Stomach (tissue), 8 donors: ENCODE measurements at regions not wholly inside any gene's neighbourhood (a gene's known extent, or its start where the extent isn't known, plus 50 kb on each side); places are given as distances from the start of the nearest gene placed in this dataset.

Experiments used
- DNase-seq, 2 donors: peaks; one replicate each; pipeline versions ENCODE4 v3.0.0 to v3.0.0-alpha.2; 2013 to 2019
- H3K27ac ChIP-seq, 5 donors: fragments of 200-600 bp in 4 of 5; sonication (generic) in 4 of 5; one replicate each; pipeline ENCODE4 v1.5.1; 2013 to 2019; ENCODE audit warnings: mild to moderate bottlenecking in 1 of 5, moderate library complexity in 1 of 5
- H3K27me3 ChIP-seq, 3 donors: fragments of 200-600 bp; sonication (generic); one replicate each; pipeline ENCODE4 v1.5.1; 2017 to 2019; ENCODE audit warnings: mixed run types in 1 of 3
- H3K36me3 ChIP-seq, 4 donors: fragments of 200-600 bp; sonication (generic); 1 replicate in 3 of 4; 2 replicates in 1 of 4; pipeline ENCODE4 v1.5.1; 2016 to 2019
- H3K4me1 ChIP-seq, 4 donors: fragments of 200-600 bp; sonication (generic); one replicate each; pipeline ENCODE4 v1.5.1; 2016 to 2019
- H3K4me3 ChIP-seq, 4 donors: fragments of 200-600 bp; sonication (generic) in 3 of 4; one replicate each; pipeline ENCODE4 v1.5.1; 2016 to 2019; ENCODE audit warnings: mild to moderate bottlenecking in 1 of 4
- H3K9me3 ChIP-seq, 4 donors: fragments of 200-600 bp; sonication (generic); one replicate each; pipeline ENCODE4 v1.5.1; 2016 to 2019
- EP300 ChIP-seq: sonication (generic); formaldehyde crosslinking; IDR thresholded peaks from one replicate; pipeline ENCODE4 v1.6.1; 2017; ENCODE audit warnings: antibody characterized with exemption
- POLR2A ChIP-seq, 4 donors: fragments of 450-650 bp; IDR thresholded peaks; one replicate each; pipeline ENCODE4 v1.6.1; 2016; ENCODE audit warnings: antibody characterized with exemption in 4 of 4, control low read depth in 2 of 4, mild to moderate bottlenecking in 1 of 4, moderate library complexity in 1 of 4
- POLR2AphosphoS5 ChIP-seq, 3 donors: sonication (generic); formaldehyde crosslinking; IDR thresholded peaks; one replicate each; pipeline ENCODE4 v1.6.1; 2016; ENCODE audit warnings: antibody characterized with exemption in 3 of 3
- WGBS, 5 donors: extraction: QIAGEN DNeasy Blood & Tissue Kit in 3 of 5; methylation state at CpG; one replicate each; pipeline versions ENCODE4 v1.1.5 to v1.1.7; 2013 to 2018; 5-methylcytosine and 5-hydroxymethylcytosine counted together
- intact Hi-C: fragments of 100-400 bp; cut with DNase I; formaldehyde crosslinking; loops from one replicate; pipeline ENCODE4 v1.15.1; 2023; ENCODE audit warnings: low total_unique reads
- TF ChIP-seq, protein P1 (sequence below), 7 experiments: fragments of 450-650 bp in 4 of 7; fragments of 200-600 bp in 3 of 7; sonication (generic) in 3 of 7; IDR thresholded peaks; one replicate each; pipeline ENCODE4 v1.5.1; 2016 to 2019; ENCODE audit warnings: antibody characterized with exemption in 7 of 7, control low read depth in 2 of 7, mild to moderate bottlenecking in 1 of 7
- donor health status: healthy with polysubstance abuse.
- donor health status: Bipolar disorder and iron deficiency.
- donor health status: healthy.

DNA sequence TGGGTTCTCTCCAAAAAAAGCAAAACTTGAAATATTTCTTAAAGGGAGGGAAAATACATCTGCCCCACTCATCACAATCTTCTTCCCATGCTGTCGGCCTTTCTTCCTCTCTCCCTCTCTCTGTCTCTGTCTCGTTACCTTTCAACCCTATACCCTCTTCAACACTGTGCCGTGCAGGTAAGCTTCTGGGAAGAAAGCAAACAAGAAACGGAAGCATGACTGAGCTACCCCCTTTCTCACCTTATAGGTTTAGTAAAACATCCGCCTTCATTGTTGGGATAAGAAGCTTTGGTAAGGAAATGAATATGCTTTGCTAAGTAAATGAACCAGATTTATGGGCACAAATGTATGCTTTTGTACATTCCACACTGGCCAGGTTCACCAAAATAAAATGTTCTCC, 63.0 kb downstream of the TMEM30B start:
- DNase-seq, result no peak
- H3K27me3 ChIP-seq, result no peaks in the 10 kb centered on the region
- no peak overlapping the region for H3K27ac ChIP-seq
- TF ChIP-seq POLR2A (IDR thresholded peaks at IDR 0.05) (no peak), EP300 (no peak), POLR2AphosphoS5 (IDR thresholded peaks at IDR 0.05) (no peak)
- TF ChIP-seq, protein P1, sequence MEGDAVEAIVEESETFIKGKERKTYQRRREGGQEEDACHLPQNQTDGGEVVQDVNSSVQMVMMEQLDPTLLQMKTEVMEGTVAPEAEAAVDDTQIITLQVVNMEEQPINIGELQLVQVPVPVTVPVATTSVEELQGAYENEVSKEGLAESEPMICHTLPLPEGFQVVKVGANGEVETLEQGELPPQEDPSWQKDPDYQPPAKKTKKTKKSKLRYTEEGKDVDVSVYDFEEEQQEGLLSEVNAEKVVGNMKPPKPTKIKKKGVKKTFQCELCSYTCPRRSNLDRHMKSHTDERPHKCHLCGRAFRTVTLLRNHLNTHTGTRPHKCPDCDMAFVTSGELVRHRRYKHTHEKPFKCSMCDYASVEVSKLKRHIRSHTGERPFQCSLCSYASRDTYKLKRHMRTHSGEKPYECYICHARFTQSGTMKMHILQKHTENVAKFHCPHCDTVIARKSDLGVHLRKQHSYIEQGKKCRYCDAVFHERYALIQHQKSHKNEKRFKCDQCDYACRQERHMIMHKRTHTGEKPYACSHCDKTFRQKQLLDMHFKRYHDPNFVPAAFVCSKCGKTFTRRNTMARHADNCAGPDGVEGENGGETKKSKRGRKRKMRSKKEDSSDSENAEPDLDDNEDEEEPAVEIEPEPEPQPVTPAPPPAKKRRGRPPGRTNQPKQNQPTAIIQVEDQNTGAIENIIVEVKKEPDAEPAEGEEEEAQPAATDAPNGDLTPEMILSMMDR (IDR thresholded peaks at IDR 0.05), result no peak
- no peaks in the 10 kb centered on the region for H3K36me3 ChIP-seq
- no peaks in the 10 kb centered on the region for H3K9me3 ChIP-seq
- WGBS, 5 donors, result 43 to 74% (median 53%) methylated on average over 5 of the region's 5 CpGs
- H3K4me3 ChIP-seq, result no peak overlapping the region
- intact Hi-C loops, result no loop called here
- peaks cover 0 to 9% (median 3%) of the 10 kb centered on the region in 4 donors for H3K4me1 ChIP-seq

DNA sequence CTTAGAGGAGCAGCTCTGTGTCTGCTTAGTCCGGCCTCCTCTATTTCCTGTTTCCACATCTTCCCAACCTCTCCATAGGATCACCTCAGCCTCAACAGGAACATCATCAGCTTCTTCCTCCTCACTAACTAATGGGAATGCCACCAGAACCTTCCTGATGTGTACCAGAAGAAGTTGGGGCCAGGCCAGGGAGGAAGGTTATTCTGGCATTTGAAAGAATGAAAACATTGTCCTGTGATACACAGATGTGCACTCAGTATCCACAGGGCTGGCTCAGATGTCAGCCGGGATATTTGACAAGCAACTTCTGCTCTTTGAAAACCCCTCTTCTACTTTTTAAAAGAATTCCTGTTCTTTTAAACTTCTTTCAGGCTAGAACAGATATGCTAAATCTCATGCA, 63.6 kb downstream of the TMEM30B start:
- no peak for DNase-seq
- H3K4me1 ChIP-seq, result peaks cover 0 to 9% (median 3%) of the 10 kb centered on the region in 4 donors
- no peaks in the 10 kb centered on the region for H3K36me3 ChIP-seq
- 69 to 89% (median 79%) methylated on average over 2 of the region's 2 CpGs for WGBS, 5 donors
- intact Hi-C loops, result no loop called here
- no peak for TF ChIP-seq POLR2AphosphoS5 (IDR thresholded peaks at IDR 0.05)
- TF ChIP-seq, protein P1 (IDR thresholded peaks at IDR 0.05), result no peak
- TF ChIP-seq EP300, result no peak
- no peak for TF ChIP-seq POLR2A (IDR thresholded peaks at IDR 0.05)
- no peaks in the 10 kb centered on the region for H3K9me3 ChIP-seq
- H3K27ac ChIP-seq, result no peak overlapping the region
- H3K4me3 ChIP-seq, result no peak overlapping the region
- no peaks in the 10 kb centered on the region for H3K27me3 ChIP-seq

DNA sequence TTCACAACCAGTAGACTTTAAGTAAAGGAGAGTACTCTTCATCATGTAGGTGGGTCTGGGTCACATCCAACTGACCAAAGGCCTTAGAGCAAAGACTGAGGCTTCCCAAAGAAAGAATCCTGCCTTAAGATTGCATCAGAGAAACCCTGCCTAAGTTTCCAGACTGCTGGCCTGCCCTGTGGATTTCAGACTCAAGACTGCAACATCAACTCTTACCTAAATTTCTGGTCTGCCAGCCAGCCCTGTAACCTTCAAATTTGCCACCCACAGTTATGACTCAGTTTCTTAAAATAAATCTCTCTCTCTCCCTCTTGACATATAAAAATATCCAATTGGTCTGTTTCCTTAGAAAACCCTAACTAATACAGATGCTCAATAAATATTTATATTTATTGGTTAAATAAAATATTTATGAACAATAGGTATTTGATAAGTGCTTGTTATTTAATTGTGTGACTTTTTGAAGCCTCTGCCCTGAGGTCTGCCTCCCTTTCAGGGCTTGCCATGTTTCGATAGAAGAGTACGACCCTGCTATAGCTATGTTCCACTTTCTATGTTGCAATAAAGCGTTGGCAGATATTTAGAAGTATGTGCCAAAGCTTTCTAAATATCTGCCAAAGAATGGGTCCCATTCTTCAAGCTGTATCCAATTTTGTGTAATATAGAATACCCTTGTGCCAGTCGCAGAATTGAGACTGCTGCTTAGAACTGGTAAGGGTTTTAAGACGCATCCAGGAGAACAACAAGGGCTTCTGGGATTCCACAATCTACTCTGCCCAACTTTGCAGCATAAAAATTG, 65.7 kb downstream of the TMEM30B start:
- 88 to 93% (median 90%) methylated on average over 5 of the region's 5 CpGs for WGBS, 5 donors

DNA sequence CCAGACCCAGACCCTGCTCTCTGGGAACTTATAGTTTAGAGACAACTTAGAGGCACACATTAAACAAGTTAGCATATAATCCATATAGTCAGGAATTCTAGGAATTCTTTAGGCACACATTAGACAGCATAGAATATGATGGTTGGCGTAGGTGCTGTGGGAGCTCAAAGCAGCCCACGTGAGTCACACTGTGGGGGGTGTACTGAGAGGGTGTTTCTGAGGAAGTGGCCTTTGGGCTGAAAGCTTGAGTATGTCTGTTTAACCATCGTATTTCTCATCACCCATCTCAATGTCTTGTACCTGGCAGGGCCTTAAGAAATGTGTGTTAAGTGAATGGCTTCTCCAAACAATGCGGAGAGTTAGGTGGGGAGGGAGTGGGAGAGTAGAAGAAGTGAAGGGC, 67.2 kb downstream of the TMEM30B start:
- H3K36me3 ChIP-seq, result no peaks in the 10 kb centered on the region
- no peaks in the 10 kb centered on the region for H3K27me3 ChIP-seq
- TF ChIP-seq EP300, result no peak
- no peak for TF ChIP-seq POLR2A (IDR thresholded peaks at IDR 0.05)
- H3K4me3 ChIP-seq, result no peak overlapping the region
- WGBS, 5 donors, result 79 to 88% (median 87%) methylated on average over 4 of the region's 4 CpGs
- intact Hi-C loops, result no loop called here
- no peak for DNase-seq
- H3K4me1 ChIP-seq, result no peaks in the 10 kb centered on the region
- H3K27ac ChIP-seq, result no peak overlapping the region
- no peaks in the 10 kb centered on the region for H3K9me3 ChIP-seq

More for the DNA sequence above, 65.7 kb downstream of the TMEM30B start:
- H3K9me3 ChIP-seq, result no peaks in the 10 kb centered on the region
- H3K27ac ChIP-seq, result no peak overlapping the region
- no peaks in the 10 kb centered on the region for H3K4me1 ChIP-seq
- H3K27me3 ChIP-seq, result no peaks in the 10 kb centered on the region
- no peak overlapping the region for H3K4me3 ChIP-seq
- DNase-seq, result no peak
- intact Hi-C loops, result no loop called here
- TF ChIP-seq EP300 (no peak), POLR2A (IDR thresholded peaks at IDR 0.05) (no peak), POLR2AphosphoS5 (IDR thresholded peaks at IDR 0.05) (no peak)
- TF ChIP-seq, protein P1 (IDR thresholded peaks at IDR 0.05), result no peak
- H3K36me3 ChIP-seq, result no peaks in the 10 kb centered on the region

DNA sequence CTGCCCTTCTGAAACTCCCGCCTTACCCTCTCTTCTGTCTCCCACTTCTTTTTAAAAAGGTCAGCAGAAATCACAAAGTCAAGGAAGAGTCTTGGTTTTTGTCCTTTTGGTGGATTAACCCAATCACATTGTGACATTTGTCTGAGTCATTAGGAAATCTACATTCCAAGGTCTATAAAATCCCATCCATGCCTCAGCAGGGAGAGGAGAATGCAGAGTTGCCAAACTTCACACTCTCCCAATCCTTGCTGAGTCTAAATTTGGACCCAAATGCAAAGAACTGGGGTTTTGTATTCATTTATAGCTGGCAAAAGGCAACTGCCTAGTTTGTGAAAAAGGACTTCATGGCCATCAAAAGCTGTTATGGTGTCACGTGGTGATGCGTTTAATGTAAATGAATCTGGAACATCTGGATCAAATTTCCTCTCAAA, 67.9 kb downstream of the TMEM30B start:
- Histone ChIP-seq H3K27ac (no peak overlapping the region), H3K27me3 (no peaks in the 10 kb centered on the region), H3K4me3 (no peak overlapping the region), H3K4me1 (no peaks in the 10 kb centered on the region), H3K36me3 (no peaks in the 10 kb centered on the region), H3K9me3 (no peaks in the 10 kb centered on the region)
- no peak for TF ChIP-seq EP300
- DNase-seq, result no peak
- intact Hi-C loops, result no loop called here
- 81 to 88% (median 83%) methylated on average over 3 of the region's 3 CpGs for WGBS, 5 donors
